GM18498 (cell line): ENCODE measurements at regions not wholly inside any gene's neighbourhood (a gene's known extent, or its start where the extent isn't known, plus 50 kb on each side); places are given as distances from the start of the nearest gene placed in this dataset.
"Not testable (repeated sequence)": the region's sequence is repeated elsewhere in the genome, so short reads cannot be mapped to it uniquely, and the experiment has no call there.

Experiments
- ATAC-seq: cut with Tn5 transposase; IDR thresholded peaks from one replicate; pipeline ENCODE4 v1.9.1; 2021; ENCODE audit warnings: mild to moderate bottlenecking, moderate library complexity; ENCODE audit not compliant: unreplicated experiment

DNA sequence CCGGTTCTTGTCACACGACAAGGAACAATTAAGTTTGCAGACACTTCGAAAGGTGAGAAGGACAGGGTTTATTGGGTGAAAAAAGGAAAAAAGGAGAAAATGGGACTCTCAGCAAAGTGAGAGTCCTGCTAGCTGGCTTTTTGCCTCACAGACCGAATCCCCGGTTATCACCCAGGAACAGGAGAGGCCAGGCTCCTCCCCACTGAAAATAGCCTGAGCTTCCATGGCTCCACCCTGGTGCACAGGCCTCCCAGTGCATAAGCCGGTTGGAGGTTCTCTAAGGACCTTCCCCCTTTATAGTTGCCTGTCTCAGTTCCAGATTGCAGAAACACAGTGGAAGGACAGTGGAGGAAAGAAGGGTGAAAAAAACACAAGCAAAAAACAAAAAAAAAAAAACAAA is 571.7 kb downstream of the KCTD12 start:
- ATAC-seq, result no peak

DNA sequence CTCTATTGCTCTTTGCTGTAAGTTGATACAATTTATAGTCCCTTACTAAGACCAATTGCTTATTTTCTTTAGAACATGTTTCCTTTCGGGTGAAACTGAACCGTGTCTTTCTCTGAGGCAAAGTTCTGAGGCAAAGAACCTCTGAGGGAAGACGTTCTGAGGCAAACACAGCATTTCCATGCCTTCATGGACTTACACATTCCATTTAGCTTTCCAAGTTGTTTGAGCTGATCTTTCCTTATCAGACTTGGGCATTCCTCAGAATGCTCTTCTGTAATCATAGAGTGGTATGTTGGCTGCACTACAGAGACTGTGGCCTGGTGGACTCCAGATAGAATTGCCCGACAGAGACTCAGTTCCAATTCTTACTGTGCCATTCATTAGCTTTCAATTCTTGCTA is 579.1 kb downstream of the KCTD12 start:
- no peak for ATAC-seq

DNA sequence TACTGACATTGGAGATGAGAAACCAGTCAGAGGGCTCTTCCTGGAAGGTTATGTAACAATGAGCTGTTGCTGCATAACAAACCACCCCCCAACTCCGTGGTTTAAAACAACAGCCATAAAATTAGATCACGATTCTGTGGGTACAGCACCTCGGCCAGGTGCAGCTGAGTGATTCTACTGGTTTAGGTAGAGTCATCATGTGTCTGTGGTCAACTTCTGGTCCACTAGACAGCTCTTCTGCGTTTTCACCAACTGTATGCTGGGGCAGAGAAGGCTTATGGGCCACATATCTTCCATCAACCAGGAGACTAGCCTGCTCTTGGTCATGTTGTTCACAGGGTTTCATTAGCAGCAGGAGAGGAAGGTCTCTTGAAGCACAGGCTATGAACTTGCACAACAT is 585.5 kb downstream of the KCTD12 start:
- no peak for ATAC-seq

DNA sequence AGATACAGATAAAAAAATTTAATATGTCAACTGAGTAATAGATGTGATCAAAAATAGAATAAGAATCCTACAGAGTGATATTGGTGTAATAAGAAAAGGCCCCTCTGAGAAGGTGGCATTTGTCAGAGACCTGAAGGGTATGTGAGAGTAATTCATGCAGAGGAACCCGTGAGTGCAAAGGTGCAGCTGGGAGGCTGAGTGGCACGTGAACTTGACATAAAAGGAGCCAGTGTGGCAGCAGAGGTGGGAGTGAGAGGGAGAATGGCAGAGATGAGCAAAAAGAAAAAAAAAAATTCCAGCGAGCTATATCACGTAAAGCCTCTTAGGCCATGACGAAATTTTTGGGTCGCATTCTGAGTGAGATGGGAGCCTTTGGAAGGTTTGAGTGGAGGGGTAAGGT is 588.9 kb downstream of the KCTD12 start:
- no peak for ATAC-seq

DNA sequence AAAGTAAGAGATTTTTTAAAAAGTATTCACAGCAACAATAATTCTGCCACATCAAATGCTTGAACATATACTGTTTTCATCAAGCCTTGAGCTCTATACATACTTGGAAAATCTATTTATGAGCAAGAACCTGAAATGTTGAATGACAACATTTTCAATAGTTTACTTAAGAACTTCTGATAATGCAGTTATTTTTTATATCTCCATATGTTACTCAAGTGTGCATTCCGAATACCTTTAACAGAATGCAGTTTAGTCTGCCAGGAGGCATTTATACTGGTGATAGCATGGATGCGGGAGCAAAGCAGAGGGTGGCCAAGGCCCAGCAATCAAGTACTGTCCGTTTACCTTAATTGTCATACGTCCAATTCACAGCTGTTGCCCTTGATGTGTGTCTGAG is 589.5 kb downstream of the KCTD12 start:
- no peak for ATAC-seq

DNA sequence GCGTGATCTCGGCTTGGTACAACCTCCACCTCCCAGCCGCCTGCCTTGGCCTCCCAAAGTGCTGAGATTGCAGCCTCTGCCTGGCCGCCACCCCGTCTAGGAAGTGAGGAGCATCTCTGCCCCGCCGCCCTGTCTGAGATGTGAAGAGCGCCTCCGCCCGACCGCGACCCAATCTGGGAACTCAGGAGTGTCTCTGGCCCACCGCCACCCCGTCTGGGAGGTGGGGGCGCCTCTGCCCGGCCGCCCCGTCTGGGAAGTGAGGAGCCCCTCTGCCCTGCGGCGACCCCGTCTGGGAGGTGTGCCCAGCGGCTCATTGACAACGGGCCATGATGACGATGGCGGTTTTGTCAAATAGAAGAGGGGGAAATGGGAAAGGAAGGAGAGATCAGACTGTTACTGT is 591.2 kb downstream of the KCTD12 start:
- ATAC-seq, result not testable (repeated sequence)

DNA sequence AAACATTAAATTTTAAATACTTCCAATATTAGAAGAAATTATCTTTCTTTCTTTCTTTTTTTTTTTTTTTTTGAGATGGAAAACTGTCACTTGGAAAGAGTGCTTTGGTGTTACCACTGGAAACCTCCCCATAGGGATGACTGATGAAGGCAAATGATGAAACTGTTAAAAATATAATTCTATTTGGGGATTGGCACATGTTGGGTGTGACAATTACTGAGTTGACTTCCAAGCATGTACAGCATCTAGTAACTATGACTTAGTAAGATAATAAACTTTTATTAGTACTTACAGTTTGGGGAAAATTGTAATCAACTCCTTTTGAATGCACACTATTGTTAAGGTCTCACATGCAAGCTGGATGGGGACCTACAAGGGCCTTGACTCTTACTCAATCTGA is 592.5 kb downstream of the KCTD12 start:
- ATAC-seq, result no peak

DNA sequence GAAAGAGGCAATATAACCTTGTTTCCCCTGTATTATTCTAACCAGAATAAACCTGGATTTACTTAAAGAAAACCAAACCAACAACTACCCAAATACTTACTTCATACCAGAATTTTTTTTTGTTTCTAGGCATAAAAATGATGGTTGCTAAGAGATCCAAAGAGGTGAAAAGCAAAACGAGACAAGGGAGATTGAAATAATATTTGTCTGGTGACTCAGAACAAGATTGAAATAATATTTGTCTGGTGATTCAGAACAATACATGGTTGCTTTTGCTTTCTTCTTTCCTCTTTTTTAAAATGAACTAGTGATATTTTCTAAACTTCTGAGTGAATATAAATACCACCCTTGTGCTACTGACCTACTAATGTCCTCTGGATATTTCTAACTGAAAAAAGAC is 592.9 kb downstream of the KCTD12 start:
- ATAC-seq, result no peak

DNA sequence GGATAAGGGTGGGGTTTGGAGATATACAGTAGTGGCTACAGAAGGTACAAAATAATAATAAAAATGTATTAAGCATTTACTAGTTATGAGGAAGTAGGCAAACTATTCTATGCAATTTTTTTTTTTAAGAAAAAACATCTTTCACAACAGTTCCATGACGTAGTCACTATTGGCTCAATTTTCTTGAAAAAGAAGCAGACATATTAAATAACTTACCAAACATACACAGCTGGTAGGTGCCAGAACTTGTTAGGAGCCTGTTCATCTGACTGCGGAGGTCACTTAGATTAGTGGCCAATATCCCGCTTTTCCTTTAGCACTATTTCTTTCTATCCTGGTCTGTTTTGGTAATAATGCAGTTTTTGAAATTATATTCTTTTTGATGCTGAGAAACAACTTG is 593.5 kb downstream of the KCTD12 start:
- ATAC-seq, result no peak

DNA sequence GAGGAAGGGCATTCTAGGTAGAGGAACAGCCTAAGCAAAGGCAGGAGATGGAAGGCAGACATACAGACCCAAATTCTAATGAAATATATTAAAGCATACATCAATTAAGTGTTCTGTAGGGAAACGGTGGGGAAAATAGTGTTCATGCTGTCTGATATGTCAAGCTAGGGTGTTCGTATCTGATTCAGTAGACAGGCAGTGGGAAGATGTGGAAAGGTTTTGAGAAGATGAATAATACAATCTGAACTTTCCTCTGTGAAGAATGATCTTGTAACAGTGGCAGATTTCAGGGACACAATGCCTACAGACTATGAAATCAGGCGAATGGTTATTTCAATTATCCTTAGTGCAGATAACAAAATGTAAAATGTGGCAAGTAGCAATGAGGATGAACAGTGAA is 594.2 kb downstream of the KCTD12 start:
- no peak for ATAC-seq

DNA sequence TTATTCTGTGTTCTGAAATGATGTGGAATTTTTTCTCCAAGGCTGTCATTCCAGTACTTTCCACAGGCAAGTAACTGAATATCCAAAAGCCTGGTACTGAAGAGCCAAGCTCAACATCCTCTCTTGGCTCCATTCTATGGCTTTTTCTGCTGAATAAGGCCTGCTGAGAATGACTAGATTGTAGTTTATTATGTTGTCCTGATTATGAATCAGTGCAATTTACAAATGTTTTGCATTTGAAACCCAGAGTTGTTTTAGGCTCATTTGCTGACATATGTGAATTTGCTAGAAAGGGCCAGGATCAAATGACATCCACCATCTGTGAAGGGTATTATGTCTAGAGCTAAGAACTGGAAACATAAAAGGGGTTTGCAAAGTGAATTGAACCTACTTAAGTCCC is 596.6 kb downstream of the KCTD12 start:
- ATAC-seq, result no peak

DNA sequence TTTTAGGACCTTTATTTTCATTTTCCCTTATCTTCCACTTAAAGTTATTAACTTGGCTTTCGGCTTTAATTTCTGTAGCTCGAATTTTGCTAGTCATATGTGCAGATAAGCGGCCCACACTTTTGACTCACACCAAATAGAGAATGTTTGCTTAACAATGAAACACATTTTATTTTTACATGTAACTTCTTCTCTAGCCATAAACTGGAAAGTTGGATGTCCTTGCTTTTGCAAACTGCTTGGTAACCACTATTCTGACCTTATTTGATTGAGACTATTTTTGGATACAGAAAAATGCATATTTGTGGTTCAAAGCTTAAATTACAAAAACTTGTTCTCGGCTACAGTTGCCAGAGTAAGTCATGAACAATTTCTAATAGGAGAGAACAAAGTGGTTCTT is 600.0 kb downstream of the KCTD12 start:
- ATAC-seq, result no peak

DNA sequence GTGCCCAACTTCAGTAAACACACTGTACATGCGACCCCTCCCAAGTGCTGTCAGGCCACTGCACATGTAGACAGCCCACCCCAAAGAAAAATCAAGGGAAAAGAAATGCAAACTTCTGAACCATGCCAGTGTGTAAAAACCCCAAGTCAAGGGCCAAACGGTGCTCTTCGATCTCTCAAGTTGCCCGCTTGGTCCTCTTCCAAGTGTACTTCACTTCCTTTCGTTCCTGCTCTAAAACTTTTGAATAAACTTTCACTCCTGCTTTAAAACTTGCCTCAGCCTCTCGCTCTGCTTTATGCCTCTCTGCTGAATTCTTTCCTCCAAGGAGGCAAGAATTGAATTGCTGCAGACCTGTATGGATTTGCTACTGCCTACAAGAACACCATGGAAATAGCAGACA is 600.7 kb downstream of the KCTD12 start:
- no peak for ATAC-seq

DNA sequence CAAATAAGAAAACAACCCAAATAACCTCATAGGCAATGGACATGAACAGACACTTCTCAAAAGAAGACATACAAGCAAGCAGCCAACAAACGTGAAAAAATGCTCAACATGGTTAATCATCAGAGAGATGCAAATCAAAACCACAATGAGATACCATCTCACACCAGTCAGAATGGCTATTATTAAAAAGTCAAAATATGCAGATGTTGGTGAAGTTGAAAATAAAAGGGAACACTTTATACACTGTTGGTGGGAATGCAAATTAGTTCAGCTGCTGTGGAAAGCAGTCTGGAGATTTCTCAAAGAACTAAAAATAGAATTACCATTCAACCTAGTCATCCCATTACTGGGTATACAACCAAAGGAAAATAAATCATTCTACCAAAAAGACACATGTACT is 606.4 kb downstream of the KCTD12 start:
- not testable (repeated sequence) for ATAC-seq

DNA sequence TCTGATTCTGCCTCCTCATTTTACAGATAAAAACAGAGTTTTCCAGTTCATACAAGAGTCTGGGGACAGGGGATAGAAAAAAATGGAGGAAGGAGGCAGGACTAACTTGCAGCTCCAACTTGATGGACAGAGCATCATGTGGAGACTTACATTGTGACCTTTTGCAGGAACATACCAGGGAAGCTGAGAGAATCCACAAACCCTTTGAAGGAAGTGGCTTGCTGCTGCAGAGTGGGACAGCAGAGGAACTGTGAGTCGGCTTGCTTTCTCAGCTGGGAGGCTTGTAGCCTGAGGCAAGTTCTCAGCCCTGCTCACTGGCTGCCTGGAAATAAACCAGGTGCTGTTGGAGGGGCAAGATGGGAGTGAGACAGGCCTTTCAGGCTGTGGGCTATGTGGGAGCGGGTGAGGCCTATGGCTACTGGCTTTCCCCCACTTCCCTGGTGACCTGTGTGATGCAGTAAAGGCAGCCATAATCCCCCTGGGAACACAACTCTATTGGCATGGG is 614.4 kb downstream of the KCTD12 start:
- no peak for ATAC-seq

DNA sequence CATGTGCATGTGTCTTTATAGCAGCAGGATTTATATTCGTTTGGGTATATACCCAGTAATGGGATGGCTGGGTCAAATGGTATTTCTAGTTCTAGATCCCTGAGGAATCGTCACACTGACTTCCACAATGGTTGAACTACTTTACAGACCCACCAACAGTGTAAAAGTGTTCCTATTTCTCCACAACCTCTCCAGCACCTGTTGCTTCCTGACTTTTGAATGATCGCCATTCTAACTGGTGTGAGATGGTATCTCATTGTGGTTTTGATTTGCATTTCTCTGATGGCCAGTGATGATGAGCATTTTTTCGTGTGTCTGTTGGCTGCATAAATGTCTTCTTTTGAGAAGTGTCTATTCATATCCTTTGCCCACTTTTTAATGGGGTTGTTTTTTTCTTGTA is 617.9 kb downstream of the KCTD12 start:
- ATAC-seq, result not testable (repeated sequence)

DNA sequence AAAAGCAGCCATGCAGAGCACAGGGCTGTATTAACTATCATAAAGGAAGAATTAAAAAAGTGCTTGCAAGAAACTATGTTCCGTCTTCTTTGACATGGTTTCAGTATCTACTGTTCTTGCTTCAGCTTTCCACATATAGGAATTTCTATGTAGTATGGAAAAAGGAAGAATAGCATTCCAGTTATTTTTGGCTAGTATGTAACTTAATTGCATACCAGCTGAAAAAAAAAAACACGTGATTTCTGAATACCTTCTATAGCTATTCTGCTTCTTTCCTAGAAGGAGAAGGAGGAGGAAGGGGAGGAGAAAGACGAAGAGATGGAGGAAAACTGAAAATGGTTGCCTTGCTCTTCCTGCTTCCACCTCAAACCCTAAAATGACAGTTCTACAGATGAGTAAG is 619.0 kb downstream of the KCTD12 start:
- no peak for ATAC-seq

DNA sequence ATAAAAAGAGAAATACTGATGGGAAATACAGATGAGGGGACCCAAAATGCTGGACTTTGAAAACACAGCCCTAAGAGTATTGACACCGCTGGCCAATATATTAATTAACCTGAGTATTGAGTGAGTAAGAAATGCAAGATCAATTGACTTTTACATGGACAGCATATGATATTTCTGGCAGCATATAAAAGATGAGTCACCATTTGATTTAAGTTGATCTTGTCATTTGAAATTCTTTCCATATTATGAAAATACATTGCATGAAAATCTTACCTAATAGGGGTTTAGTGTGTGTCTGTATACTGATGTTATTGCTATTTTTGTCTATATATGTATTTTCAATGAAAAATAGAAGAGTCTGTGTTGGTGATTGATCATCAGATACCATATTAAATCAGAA is 619.6 kb downstream of the KCTD12 start:
- ATAC-seq, result no peak

DNA sequence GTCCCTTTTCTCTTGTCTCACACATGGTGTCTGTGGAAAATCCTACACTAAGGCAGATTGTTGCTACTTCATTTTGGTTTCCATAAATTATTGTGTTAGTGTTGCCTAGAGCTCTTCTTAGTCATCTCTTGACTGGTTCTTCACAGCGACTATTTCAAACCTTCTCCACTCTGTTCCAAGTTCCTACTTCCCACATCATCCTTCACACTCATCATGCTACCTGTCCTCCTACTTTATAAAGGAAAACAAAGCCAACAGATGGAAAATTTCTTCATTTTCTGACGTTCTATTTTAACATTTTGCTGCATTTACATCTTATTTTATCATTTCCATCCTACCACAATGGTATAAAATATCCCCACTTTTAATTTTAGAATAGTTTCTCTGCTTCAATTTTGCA is 614.1 kb downstream of the LMO7 start:
- no peak for ATAC-seq

DNA sequence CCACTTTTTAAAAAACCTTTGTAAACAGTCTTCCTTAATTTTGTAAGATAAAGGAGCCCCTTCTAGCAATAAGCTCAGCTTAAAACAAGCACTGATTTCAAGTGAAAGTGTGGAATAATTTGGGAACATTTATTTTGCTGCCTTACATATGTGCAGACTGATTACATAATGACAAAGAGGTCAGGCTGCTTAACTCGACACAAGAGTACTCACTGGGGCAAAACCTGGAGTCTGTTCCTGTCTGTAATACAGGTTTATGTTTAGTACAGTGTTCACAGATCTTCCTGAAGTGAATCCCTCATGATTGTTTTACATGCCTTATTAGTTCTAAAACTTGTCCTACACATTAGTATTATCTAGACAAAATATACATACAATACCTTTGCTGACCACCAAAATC is 609.8 kb downstream of the LMO7 start:
- no peak for ATAC-seq

DNA sequence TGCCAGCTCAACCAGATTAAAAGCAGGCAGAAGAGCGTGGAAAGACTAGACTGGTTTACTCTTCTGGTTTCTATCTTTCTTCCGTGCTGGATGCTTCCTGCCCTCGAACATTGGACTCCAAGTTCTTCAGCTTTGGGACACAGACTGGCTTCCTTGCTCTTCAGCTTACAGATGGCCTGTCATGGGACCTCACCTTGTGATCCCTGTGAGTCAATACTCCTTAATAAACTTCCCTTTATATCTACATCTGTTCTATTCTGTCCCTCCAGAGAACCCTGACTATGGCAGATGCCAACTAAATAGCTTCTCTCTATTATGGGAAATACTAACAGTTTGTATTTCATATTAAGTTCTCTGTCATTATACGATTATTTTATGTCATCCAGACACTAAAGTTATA is 609.1 kb downstream of the LMO7 start:
- no peak for ATAC-seq

DNA sequence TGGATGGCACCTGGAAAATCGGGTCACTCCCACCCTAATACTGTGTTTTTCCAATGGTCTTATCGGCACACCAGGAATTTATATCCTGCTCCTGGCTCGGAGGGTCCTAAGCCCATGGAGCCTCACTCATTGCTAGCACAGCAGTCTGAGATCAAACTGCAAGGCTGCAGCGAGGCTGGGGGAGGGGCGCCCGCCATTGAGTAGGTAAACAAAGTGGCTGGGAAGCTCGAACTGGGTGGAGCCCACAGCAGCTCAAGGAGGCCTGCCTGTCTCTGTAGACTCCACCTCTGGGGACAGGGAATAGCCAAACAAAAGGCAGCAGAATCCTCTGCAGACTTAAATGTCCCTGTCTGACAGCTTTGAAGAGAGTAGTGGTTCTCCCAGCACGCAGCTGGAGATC is 607.0 kb downstream of the LMO7 start:
- not testable (repeated sequence) for ATAC-seq

DNA sequence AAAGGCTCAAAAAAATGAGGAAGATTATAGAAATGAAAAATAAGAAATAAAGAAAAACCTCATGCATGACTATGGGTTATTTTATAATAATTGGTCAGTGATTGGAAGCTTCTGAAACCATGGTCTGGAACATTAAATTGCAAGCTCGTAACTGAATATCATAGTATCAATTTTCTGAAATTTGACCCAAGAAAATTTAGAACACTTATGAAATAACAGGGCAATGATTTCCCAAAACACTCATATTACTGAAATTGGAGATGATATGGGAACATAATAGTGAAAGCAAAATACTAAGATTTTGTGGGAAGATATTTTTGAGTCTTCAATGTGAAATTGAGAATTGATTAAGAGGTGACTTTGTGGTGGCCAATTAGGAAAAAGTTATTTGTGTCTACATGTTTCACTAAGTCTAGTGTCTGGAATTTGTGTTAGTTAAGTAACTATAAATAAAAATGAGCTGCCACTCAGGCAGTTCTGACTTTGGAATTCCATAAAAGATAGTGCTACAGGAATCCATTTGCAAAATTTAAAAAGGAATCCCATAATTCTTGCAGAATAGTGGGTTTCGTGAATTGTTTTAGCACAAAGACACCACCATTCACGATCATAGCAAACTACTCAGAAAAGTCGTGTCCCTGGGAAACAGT is 603.0 kb downstream of the LMO7 start:
- no peak for ATAC-seq
